Panc1 (cell line): ENCODE measurements at regions not wholly inside any gene's neighbourhood (a gene's known extent, or its start where the extent isn't known, plus 50 kb on each side); places are given as distances from the start of the nearest gene placed in this dataset.

Source experiments
- ATAC-seq: fragments of 200-7000 bp; cut with Tn5 transposase; 2 replicates; pipeline ENCODE4 v1.9.1; 2020; ENCODE audit warnings: mild to moderate bottlenecking, moderate library complexity
- BruUV-seq: library from RNA; stranded (reverse); fragments of 400-500 nt; replicated peaks from 2 replicates; lab custom pipeline; 2021; lab: Mats Ljungman, UMichigan
- CTCF ChIA-PET: fragments of 300-600 bp; sonication (Branson Sonifier 250); formaldehyde crosslinking; loops from one replicate; lab custom pipeline; 2022; ENCODE audit warnings: antibody characterized with exemption; lab: Charles Lee
- POLR2A ChIA-PET: fragments of 300-600 bp; sonication (Branson Sonifier 250); formaldehyde crosslinking; loops from one replicate; lab custom pipeline; 2022; ENCODE audit warnings: antibody characterized with exemption; lab: Charles Lee
- DNase-seq: peaks from one replicate; pipeline ENCODE4 v3.0.0-alpha.2; 2010; ENCODE audit warnings: low read depth, low spot score
- H3K27ac ChIP-seq: 2 replicates; pipeline ENCODE4 v1.5.1; 2011; ENCODE audit warnings: mild to moderate bottlenecking, low read length, inconsistent platforms
- H3K27me3 ChIP-seq: fragments of 200-500 bp; sonication (Bioruptor generic); 2 replicates; pipeline ENCODE4 v1.6.0; 2014; ENCODE audit warnings: low read length, inconsistent platforms; ENCODE audit not compliant: control insufficient read depth, insufficient read depth
- H3K36me3 ChIP-seq: fragments of 200-500 bp; sonication (Bioruptor generic); 2 replicates; pipeline ENCODE4 v1.5.1; 2014; ENCODE audit warnings: inconsistent platforms, mild to moderate bottlenecking, low read length, moderate library complexity; ENCODE audit not compliant: control insufficient read depth, insufficient read depth
- H3K4me1 ChIP-seq: 2 replicates; pipeline ENCODE4 v1.5.1; 2011; ENCODE audit warnings: inconsistent platforms, mild to moderate bottlenecking, low read length, moderate library complexity; ENCODE audit not compliant: control insufficient read depth, insufficient read depth
- H3K4me3 ChIP-seq, 2 experiments: 2 replicates each; pipeline ENCODE4 v1.5.1; 2011 to 2012; ENCODE audit warnings: low read depth in 2 of 2, low read length in 2 of 2, mild to moderate bottlenecking in 2 of 2, inconsistent platforms in 1 of 2, moderate library complexity in 1 of 2
- H3K9me3 ChIP-seq: fragments of 200-500 bp; sonication (Bioruptor generic); 2 replicates; pipeline ENCODE4 v1.5.1; 2014; ENCODE audit warnings: low read depth, mild to moderate bottlenecking, inconsistent platforms, low read length, moderate library complexity; ENCODE audit not compliant: control insufficient read depth, insufficient read depth
- POLR2AphosphoS5 ChIP-seq: IDR thresholded peaks from 2 replicates; pipeline ENCODE4 v1.6.1; 2012; ENCODE audit warnings: mild to moderate bottlenecking, low read depth, low read length, moderate library complexity
- REST ChIP-seq, 2 experiments: IDR thresholded peaks; 2 replicates each; pipeline ENCODE4 v1.6.1; 2011 to 2012; ENCODE audit warnings: low read depth in 2 of 2, control low read depth in 1 of 2, low read length in 1 of 2, mild to moderate bottlenecking in 1 of 2, moderate library complexity in 1 of 2; ENCODE audit not compliant: insufficient read depth in 1 of 2
- SIN3A ChIP-seq: IDR thresholded peaks from 2 replicates; pipeline ENCODE4 v1.6.1; 2012; ENCODE audit warnings: low read depth, mild to moderate bottlenecking, low read length, moderate library complexity, borderline replicate concordance; ENCODE audit not compliant: insufficient read depth
- TCF7L2 ChIP-seq: IDR thresholded peaks from 2 replicates; pipeline ENCODE4 v1.6.1; 2011; ENCODE audit warnings: mild to moderate bottlenecking, low read depth, low read length, inconsistent platforms
- in situ Hi-C: cut with HindIII; loops from 2 replicates; pipeline ENCODE4 v1.10.0; 2016; ENCODE audit warnings: low sequenced_read_pairs, low pct_unique_long_range_greater_than_20kb
- intact Hi-C: fragments of 100-400 bp; cut with micrococcal nuclease; formaldehyde crosslinking; loops from one replicate; pipeline ENCODE4 v1.10.0; 2022; ENCODE audit not compliant: unreplicated experiment
- TF ChIP-seq, protein P1 (sequence below): fragments of 450-650 bp; IDR thresholded peaks from 2 replicates; pipeline ENCODE4 v1.5.1; 2017; ENCODE audit warnings: mild to moderate bottlenecking

- no peak for DNase-seq
- Histone ChIP-seq H3K4me3 (no peak overlapping the region), H3K27me3 (peaks cover 4% of the 10 kb centered on the region; the same call in 1 of the 2 replicates), H3K9me3 (no peaks in the 10 kb centered on the region), H3K4me1 (no peaks in the 10 kb centered on the region), H3K27ac (no peak overlapping the region), H3K36me3 (no peaks in the 10 kb centered on the region)
- ATAC-seq, result no peak
- in situ Hi-C loops, result no loop called here
- ChIA-PET CTCF (no interaction called here), POLR2A (no interaction called here)
- intact Hi-C loops, result no loop called here
- TF ChIP-seq REST (IDR thresholded peaks at IDR 0.05; ENCODE audit: insufficient read depth in 1 of 2, low read depth in 2 of 2, low read length in 1 of 2) (no peak), TCF7L2 (no peak), SIN3A (no peak), POLR2AphosphoS5 (no peak)
- TF ChIP-seq, protein P1, sequence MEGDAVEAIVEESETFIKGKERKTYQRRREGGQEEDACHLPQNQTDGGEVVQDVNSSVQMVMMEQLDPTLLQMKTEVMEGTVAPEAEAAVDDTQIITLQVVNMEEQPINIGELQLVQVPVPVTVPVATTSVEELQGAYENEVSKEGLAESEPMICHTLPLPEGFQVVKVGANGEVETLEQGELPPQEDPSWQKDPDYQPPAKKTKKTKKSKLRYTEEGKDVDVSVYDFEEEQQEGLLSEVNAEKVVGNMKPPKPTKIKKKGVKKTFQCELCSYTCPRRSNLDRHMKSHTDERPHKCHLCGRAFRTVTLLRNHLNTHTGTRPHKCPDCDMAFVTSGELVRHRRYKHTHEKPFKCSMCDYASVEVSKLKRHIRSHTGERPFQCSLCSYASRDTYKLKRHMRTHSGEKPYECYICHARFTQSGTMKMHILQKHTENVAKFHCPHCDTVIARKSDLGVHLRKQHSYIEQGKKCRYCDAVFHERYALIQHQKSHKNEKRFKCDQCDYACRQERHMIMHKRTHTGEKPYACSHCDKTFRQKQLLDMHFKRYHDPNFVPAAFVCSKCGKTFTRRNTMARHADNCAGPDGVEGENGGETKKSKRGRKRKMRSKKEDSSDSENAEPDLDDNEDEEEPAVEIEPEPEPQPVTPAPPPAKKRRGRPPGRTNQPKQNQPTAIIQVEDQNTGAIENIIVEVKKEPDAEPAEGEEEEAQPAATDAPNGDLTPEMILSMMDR, result no peak
- BruUV-seq, result no TSS peak
These were observed 103.8 kb upstream of the SMIM21 start for GRCh38 chr18:75531212-75531850.

DNA sequence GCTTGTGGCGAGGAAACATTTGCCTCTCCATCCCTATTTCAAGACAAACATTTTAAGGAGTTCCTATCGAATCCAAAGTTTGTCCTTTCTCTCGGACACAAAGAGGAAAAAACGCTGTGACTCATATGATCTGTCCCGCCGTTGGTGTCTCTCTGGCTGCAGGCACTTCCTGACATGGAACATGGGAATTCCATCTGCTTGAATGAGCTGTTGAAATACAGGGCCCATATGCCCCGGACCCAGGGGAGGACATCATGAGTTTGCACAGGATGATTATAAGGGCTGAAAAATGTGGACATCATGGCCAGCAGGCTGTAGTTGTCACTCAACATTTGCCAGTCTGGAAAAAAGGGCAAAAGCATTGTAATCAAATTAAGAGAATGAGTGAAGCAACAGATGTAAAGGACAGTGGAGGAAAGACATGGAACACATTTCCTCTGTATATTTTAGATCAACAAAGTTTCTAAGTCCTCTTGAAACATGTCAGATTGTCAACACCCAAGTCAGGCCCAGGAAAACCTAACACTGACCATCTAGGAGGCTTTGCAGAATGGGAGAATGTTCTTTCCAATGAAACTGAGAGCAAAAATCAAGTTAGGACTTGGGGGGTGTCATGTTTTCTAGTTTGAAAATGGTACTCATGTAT lies 103.2 kb upstream of the SMIM21 start:
- DNase-seq (no peak), ATAC-seq (no peak)
- H3K27ac ChIP-seq, result no peak overlapping the region
- peaks cover 7% of the 10 kb centered on the region; the same call in 1 of the 2 replicates for H3K27me3 ChIP-seq
- H3K4me3 ChIP-seq, result no peak overlapping the region
- no peaks in the 10 kb centered on the region for H3K4me1 ChIP-seq
- CTCF ChIA-PET, result no interaction called here
- no peaks in the 10 kb centered on the region for H3K9me3 ChIP-seq
- in situ Hi-C loops, result no loop called here
- POLR2A ChIA-PET, result no interaction called here
- intact Hi-C loops, result no loop called here
- H3K36me3 ChIP-seq, result no peaks in the 10 kb centered on the region
- TF ChIP-seq, protein P1, result no peak
- TF ChIP-seq TCF7L2, result no peak
- no peak for TF ChIP-seq SIN3A
- TF ChIP-seq POLR2AphosphoS5, result no peak
- no peak for TF ChIP-seq REST (IDR thresholded peaks at IDR 0.05; ENCODE audit: insufficient read depth in 1 of 2, low read depth in 2 of 2, low read length in 1 of 2)
- no TSS peak for BruUV-seq
